Left ventricle myocardium superior (tissue), 1 donor: ENCODE measurements at regions not wholly inside any gene's neighbourhood (a gene's known extent, or its start where the extent isn't known, plus 50 kb on each side); places are given as distances from the start of the nearest gene placed in this dataset.

Experiments
- ATAC-seq: fragments of 200-7000 bp; cut with Tn5 transposase; one replicate; pipeline ENCODE4 v1.9.1; 2020; ENCODE audit warnings: mild to moderate bottlenecking, moderate library complexity
- DNase-seq: peaks from one replicate; pipeline ENCODE4 v3.0.0-alpha.2; 2020
- intact Hi-C: fragments of 100-400 bp; cut with micrococcal nuclease; formaldehyde crosslinking; loops from one replicate; pipeline ENCODE4 v1.11.0; 2022
- donor health status: DM: no; HTN: yes; CAD: no; lungs with severe emphysema.

DNA sequence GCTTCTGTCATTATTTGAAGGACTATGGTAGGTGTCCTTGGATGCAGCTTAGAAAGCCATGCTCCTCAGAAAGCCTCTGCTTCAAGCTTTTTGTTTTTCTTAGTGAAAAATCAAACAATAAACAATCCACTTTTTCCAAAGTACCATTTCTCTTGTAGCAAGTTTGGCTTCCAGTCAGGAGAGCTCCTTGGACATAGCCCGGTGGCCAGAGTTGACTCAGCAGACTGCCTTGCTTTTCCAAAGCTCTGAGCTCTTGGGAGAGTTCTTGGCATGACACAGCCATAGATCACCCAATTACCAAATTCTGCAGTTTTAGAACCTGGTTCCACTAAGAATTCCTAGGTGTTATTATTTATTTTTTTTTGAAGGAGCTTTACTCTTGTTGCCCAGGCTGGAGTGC lies 189.4 kb upstream of the MTPN start:
- intact Hi-C loops = no loop called here
- no peak for ATAC-seq
- DNase-seq = no peak

DNA sequence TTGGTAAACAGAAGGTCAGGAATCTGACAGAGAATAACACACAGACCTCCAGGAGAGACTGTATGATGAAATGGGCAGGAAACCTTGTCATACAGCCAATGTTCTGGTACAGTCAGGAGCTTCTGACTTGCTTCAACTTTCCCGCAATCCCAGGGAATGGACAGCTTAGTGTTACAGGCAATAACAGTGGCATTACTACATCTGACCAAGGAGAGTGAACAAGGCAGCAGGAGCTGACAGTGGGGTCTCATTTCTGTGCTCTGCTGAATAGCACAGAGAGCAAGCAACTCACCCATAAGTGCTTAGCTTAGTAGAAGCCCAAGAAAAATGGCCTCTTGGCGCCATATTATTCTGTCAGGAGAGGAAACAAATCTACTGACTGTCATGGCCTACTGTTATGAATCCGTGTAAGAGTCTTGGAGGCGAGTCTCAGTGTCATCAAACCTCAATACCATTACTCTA lies 186.2 kb upstream of the MTPN start:
- intact Hi-C loops = no loop called here
- ATAC-seq (no peak), DNase-seq (no peak)

DNA sequence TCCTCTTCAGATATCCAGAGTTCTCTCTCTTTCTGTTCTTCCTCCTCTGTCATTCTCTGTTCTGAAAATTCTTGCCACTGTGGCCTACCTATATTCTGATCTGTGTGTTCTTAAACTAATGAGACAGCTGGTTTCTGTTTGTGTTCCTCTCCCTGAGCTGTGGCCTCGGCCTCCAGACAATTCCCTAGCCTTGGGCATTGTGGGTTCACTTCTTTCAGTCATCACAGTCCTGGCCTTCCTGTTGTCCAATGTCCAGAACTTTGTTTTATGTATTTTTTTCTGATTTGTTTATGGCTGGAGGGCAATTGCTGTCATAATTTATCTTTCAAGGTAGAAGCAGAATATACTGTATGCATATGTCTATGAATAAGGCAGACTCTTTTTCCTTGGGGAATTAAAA lies 173.2 kb upstream of the MTPN start:
- no peak for DNase-seq
- intact Hi-C loops = no loop called here
- no peak for ATAC-seq

DNA sequence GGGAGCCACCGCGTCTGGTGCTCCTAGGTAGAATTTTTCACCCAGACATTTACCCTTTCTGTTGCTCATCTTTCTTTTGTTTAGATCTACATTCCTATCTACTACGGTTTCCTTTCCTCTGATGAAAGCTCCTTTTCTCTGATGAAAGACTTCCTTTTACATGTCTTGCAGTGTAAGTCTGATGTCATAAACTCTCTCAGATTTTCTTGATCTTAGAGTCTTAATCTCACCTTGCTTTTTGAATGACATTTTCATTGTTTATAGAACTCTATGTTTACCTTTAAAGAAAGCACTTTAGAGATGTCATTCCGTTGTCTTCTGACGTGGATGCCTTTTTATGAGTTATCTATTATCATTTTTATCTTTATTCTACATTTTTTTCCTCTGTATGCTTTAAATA lies 171.8 kb upstream of the MTPN start:
- DNase-seq = no peak
- no peak for ATAC-seq
- intact Hi-C loops = loop anchor here (5.0 kb wide), 1 partner anchor 358 kb away; no protein-coding TSS in a partner anchor

DNA sequence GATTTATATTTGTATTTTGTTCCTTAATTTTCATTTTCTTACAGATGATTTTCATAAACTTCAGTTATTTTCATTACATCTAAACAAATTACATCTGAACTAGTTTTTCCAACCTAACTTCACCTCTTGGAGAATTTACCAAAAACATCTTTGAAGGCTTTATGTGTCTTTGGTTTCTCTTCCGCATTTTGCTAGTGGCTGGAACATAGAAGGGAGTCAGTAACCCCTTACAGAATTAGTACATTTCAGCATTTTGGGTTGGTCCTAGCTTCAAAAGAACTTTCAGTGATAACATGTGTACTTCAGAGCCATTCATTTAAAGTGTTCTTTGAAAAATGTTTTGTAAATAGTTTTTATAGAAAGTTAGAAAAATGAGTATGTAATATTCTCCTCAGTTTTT lies 169.8 kb upstream of the MTPN start:
- intact Hi-C loops = loop anchor here (5.0 kb wide), 1 partner anchor 360 kb away; no protein-coding TSS in a partner anchor
- ATAC-seq = no peak
- no peak for DNase-seq

DNA sequence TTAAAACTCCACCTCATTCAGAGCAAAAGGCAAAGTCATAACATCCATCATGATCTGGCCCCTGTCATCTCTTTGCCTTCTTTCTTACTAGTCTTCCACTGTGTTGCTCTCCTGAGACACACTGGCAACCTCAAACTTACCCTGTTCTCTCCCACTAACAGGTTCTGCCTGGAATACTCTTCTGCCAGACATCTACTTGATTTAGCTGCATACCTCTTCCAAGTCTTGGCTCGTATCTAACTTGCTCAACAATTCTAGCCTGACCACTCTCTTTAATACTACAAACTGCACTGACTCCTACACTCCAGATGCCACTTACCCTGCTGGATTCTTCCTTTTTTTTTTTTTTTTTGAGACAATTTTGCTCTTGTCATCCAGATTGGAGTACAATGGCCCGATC lies 167.0 kb upstream of the MTPN start:
- DNase-seq (no peak), ATAC-seq (no peak)
- intact Hi-C loops = no loop called here

DNA sequence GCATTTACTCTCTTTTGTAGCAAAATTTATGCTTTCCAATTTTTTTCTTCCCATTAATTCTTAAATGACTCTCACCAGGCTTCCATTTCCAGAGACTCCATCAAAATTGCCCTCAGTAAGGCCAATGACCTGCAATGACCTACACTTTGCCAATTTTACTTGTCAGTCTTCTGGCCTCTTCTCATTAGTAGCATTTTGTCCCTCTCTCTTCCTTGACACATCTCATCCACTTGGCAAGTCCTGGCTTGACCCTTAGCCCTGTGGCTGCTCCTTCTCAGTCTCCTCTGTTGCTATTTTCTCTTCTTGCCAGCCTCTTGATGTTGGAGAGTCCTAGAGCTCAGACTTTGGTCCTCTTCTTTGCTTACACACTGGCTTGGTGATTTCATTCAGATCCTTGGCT lies 166.1 kb upstream of the MTPN start:
- ATAC-seq = no peak
- intact Hi-C loops = no loop called here
- DNase-seq = no peak

- intact Hi-C loops = no loop called here
- ATAC-seq = peak; percentile 68
These were observed 165.4 kb upstream of the MTPN start for GRCh38 chr7:136142583-136142982.

DNA sequence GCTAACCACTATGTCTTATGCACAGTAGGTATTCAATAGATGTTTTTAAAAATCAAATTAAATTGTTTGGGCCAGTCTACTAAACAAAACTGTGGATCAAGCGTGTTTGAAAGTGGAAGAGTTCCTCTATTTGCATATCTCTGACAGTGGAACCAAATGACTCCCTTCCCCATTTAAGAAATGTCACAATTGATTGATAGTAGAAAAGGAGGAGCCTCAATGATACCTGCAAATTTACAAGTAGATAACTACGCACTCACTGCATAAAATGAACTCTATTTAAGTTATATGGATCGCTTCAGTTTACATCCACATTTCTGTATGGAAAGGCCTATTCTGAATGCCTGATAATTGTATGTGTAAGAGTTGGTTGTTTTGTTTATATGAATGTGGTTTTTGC lies 163.3 kb upstream of the MTPN start:
- intact Hi-C loops = no loop called here
- no peak for DNase-seq
- no peak for ATAC-seq

More at GRCh38 chr7:136142583-136142982, 165.4 kb upstream of the MTPN start:
- DNase-seq = no peak

DNA sequence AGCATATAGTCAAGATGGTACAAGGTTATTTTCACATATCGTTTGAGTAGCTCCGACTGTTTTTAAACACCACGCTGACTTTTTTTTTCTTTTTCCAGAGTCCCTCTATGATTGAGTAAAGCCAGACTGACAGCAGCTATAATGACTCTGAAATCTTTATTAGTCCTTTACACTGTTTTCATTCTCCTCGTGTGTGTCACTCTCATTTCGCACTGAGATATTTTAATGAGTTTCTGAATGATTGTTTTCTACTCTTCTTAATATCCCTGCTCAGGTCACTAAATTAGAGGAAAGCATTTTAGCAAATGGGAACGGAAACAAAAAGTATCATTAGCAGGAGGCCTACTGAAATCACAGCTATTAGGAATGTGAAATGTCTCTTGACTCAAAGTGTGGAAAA lies 162.3 kb upstream of the MTPN start:
- intact Hi-C loops = no loop called here
- DNase-seq (no peak), ATAC-seq (no peak)

- ATAC-seq (no peak), DNase-seq (no peak)
- intact Hi-C loops = no loop called here
These were observed 161.8 kb upstream of the MTPN start for GRCh38 chr7:136138991-136139390.

DNA sequence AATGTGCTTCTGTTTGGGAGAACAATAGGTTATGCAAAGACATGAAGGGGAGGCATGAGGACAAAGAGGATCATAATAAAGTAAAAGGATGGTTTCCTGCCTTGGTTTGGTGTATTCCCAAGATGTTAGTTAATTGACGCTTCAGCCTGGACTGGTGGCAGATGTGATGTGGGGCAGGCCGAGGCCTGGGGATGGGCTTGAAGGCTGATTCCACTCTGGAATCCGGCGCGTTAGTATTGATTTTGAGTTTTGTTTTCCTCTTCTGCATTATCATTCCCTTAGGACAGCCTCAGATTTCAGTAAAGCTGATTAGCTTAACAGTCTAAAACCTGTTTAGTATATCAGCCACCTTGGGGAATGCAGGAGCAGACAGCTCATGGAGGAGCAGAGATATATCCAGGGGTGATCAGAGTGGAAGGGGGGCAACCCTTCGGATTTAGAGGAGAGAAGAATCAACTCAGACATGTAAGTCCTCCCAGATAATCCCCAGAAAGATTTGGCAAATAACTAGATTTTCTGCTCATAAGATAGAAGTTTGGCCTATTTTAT lies 159.8 kb upstream of the MTPN start:
- intact Hi-C loops = no loop called here
- DNase-seq = no peak
- no peak for ATAC-seq

- ATAC-seq (no peak), DNase-seq (no peak)
- intact Hi-C loops = no loop called here
These were observed 157.3 kb upstream of the MTPN start for GRCh38 chr7:136134503-136134902.

DNA sequence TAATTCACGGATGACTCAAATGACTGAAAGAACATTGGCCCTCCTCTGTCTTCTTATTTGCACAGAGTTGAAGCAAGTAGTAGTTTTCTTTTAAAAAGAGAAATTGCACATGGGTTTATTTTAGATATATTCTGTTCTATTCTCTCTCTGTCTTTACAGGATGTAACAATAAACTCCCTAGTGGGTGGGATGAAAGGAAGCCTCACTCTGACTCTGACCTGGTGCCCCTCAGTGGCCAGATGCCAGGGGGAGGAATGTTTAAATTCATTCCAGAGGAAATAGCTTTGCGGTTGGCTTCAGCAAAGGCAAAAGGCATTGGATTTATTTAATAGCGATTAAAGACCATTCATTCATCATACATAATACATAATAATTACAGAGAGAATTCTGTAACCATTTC lies 156.4 kb upstream of the MTPN start:
- intact Hi-C loops = no loop called here
- DNase-seq = no peak
- ATAC-seq = no peak

- no peak for DNase-seq
- no peak for ATAC-seq
- intact Hi-C loops = no loop called here
These were observed 154.1 kb upstream of the MTPN start for GRCh38 chr7:136131304-136131630.

GRCh38 chr7:136130511-136131303 lies 153.5 kb upstream of the MTPN start:
- ATAC-seq (no peak), DNase-seq (no peak)
- intact Hi-C loops = no loop called here

DNA sequence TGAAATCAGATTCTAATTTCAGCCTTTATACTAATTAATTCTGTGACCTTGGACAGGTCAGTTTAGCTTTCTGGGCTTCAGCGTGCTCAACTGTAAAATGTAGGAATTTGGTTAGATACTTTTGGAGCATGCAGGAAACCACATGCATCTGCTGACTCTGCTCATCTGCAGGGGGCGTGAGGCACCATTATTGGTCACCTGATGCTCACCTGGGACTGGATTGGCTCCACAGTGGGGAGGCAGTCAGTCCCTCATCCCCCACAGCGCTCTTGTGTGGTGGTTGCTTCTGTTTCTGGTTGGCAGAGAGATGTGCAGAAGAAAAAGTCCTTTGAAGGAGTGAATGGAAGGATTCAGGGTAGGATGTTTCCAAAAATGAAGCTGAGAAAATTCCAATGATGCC lies 150.9 kb upstream of the MTPN start:
- intact Hi-C loops = no loop called here
- ATAC-seq = no peak
- DNase-seq = no peak

GRCh38 chr7:136123352-136123751 lies 146.2 kb upstream of the MTPN start:
- DNase-seq = no peak
- ATAC-seq = no peak
- intact Hi-C loops = no loop called here

GRCh38 chr7:136122026-136122425 lies 144.9 kb upstream of the MTPN start:
- intact Hi-C loops = no loop called here
- ATAC-seq = no peak
- no peak for DNase-seq

- ATAC-seq (no peak), DNase-seq (no peak)
- intact Hi-C loops = no loop called here
These were observed 140.4 kb upstream of the MTPN start for GRCh38 chr7:136117539-136117938.

DNA sequence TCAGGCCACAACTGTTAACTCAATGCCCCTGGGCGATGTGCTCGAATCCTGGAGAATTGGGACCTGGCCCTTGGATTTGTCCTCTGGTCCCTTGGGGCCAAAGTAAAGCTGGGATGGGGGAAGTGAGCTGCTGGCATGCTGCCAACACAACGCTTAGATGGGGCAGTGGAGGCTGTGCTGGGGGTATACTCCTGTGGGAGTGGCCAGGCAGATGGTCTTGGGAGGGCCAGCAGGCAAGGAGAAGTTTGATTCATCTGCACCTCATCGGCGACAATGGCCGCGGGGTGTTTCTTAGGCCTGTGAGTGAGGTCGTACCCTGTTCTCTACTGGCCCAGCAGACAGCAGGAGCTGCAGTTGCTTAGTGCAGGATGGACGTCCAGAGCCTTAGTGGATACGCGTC lies 139.0 kb upstream of the MTPN start:
- intact Hi-C loops = no loop called here
- no peak for DNase-seq
- no peak for ATAC-seq
